Hippocampal formation (tissue), 2 donors: ENCODE measurements at regions not wholly inside any gene's neighbourhood (a gene's known extent, or its start where the extent isn't known, plus 50 kb on each side); places are given as distances from the start of the nearest gene placed in this dataset.

Source experiments
- DNase-seq, 2 donors: peaks; one replicate each; lab custom pipeline; 2025; lab: John Stamatoyannopoulos, UW

DNA sequence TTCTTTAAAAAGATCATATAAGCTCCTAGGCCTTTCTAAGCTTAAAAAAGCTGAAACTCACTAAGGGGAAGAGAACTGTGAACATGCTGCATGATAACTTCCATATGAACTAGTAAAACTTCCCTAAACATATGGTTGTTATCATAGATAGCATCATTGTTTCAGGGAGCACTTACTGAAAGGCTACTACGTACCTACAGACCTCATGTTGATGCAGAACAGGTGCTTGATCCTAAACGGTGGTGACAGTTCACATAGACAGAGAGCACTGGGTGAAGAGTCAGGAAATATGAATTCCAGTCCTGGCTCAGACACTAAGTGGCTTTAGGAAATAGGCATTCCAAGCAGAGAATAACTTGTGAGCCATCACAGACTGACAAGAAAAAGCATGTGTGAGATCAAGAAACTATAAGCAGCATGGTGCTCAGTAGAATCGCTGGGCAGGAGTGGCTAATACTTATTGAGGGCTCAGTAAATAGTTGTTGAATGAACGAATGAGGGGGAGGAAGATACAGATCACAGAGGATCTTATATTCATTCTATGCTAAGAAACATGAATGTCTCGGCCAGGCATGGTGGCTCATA, 78.4 kb upstream of the NUDT4 start:
- DNase-seq: no peak

DNA sequence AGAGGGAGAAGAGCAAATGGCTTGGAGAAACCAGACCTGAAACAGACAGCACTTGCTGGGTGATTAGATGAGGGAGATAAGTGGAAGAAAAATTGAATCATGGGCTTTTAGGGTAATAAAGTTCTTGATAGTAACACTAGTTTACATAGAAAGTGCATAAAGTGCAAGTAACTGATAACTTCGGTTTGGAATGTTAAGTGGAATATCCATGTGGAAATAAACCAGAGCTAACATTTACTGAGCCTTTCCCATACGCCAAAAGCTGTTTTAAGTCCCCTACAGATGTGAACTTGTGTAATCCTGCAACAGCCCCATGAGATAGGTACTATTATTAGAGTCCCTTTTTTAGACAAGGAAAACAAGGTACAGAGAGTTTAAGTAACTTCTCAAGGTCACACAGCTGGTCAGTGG, 77.1 kb upstream of the NUDT4 start:
- DNase-seq: no peak

DNA sequence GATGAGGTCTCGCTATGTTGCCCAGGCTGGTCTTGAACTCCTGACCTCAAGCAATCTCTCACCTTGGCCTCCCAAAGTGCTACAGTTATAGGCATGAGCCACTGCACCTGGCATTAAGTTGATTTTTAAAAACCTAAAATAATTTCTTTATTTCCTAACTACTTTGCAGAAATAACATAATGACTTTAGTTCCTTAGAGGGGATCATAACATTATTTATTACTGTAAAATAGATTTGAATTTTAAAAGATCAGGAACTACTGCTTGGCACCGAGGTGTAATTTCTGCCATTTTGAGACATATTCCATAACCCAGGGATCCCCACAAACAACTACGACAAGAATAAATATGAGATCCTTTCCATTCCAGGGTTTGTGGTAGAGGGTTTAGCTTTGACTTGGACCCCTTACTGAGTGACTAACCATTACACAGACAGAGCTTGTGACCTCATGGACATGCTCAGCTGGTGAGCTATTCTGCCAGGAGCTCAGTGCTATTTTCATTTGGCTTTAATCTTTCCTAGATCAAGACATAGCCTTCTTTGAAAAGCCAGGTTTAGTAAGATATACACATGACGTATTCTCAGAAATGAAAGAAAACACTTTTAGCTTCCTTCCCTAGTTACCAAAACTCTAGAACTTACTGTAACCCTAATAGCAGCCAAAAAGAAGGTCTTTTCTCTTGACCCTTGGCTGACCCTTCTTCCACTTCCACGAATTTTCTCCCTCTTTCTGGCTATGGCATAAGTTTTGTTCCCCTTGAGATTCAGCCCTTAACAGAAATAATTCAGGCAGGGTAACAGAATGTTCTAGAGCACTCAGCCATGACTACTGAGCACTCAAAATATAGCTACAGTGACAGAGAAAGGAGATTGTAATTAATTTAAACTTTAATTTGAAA, 75.1 kb upstream of the NUDT4 start:
- no peak for DNase-seq

DNA sequence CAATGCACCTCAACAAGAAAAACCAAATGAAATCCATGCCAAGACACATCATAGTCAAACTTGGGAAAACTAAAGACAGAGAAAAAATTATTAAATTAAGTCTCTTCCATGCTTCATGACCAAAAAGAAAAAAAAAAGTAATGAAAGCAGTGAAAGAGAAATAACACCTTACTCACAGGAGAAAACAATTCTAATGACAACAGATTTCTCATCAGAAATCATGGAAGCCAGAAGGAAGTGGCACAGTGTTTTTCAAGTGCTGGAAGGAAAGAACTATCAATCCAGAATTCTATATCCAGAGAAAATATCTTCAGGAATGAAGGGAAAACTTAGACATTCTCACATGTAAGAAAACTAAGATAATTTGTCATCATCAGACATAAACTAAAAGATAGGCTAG, 71.1 kb upstream of the NUDT4 start:
- DNase-seq: no peak

DNA sequence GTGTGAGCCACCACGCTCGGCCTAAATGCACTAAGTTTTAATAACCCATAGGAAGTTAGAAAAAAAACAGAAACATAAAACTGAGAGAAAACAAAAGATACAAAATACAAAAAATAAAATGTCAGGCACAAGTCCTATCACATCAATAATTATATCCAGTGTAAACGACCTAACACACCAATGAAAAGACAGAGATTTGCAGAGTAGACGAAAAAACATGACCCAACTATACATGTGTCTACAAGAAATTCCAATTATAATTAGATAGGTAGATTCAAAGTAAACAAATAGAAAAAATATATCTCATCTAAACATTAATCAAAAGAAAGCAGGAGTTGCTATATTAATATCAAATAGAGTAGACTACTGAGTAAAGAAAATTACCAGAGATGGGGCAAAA, 69.4 kb upstream of the NUDT4 start:
- no peak for DNase-seq

DNA sequence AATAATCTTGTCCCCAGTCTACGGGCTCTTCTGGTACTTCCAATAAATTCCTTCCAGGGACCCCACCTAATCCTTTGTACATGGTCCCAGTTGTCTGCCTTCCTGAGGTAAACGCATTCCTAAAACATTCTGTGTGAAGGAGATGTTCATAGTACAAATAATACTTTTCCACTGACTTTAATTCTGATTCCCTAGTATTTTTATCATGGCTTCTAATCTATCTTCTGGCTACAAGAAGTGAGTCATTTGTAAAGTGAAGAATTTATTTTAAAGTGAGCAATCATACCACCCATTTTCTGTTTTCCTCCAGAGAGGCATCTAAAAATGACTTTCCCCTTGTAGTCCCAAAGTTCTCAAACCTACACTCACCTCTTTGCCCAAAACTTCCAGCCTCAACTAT, 65.9 kb upstream of the NUDT4 start:
- DNase-seq: no peak

DNA sequence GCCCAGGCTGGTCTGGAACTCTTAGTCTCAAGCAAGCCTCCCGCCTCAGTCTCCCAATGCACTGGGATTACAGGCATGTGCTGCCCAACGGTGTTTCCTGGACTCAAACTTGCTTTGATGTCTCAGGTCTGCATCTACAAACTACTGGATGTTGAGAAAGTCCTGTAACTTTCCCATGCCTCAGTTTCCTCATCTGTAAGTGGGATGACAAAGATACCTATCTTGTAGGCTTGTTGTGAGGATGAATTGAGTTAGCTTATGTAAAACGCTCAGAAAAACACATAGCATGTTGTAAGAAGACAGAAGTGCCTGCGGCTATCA, 63.6 kb upstream of the NUDT4 start:
- no peak for DNase-seq

DNA sequence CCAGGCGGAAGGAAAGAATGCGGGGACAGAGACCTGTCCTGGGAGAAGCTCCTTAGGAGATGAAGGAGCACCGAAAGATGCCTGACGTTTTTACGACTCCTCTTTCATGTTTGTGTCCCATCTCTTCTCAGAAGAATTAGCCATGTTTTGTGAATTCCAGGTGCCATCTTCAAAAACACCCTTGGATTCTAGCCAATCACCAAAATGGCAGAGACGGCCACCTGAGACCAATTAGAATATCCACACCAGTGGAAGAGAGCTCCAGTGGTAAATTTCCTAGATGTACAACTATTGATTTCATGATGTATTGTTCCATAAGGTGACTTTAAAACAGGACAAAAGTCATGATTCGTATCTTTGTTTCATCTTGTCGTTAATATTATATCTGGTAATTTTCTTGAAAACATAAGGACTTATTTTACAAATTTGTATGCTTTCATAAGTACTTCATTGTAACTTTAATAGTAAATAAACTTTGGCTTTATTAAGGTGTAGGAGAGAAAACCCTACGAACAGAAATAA, 62.3 kb upstream of the NUDT4 start:
- no peak for DNase-seq

DNA sequence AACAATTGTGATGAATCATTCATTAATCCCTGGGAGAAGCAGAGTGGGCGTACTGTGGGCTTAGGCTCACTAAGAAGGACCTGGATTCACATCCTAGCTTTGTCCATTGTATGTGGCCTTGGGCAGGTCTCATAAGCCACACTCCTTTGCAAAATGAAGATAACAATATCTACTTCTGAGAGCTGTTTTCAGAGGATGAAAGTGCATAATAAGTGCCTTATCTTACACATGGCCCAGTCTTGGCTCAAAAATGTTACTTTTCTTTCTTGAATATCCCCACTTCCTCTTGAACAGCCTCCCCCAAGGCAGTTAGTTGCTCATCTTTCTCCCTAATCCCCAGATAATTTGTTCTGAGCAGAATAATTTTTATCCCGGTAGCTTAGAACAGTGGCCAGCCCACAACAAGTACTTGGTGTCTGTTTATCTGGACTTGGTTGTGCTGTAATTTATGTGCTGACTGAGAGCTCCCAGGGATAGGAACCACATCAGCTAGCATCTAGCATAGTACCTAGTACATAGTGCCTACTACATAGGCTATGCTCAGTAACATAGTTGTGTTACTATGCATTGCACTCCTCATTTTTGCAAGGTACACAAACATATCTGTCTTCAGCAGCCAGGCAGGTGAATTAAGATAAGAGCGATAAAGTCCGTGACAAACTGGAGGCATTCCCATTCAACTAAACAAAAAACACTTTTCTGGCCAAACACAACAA, 61.7 kb upstream of the NUDT4 start:
- DNase-seq: no peak

DNA sequence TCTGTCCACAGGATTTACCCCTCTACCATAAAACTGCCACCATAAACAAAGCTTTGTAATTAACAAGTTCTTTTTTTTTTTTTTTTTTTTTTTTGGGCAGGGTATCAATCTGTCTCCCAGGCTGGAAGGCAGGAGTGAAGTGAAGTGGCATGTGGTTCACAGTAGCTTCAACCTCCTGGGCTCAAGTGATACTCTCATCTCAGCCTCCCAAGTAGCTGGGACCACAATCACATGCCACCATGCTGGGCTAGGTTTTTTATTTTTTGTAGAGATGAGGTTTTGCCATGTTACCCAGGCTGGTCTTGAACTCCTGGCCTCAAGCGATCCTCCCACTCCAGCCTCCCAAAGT, 61.1 kb upstream of the NUDT4 start:
- DNase-seq: no peak

DNA sequence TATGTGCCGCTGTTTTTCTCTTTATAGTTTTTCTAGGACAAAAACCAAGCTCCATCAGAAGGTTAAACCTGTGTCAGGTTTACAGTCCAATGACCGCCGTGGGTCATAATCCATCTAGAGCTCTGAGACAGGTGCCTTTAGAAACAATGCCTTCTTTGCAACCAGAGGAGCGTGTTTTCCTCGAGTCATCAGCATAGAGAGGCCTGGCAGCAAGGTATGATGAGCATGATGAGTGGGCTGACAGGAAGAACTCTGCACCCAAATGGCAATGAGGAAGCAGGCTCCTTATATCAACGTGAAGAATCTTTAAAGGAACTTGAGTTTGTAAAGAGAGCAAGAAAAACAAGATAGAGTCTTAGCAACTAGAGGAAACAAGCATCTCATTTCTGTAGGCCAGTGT, 60.5 kb upstream of the NUDT4 start:
- no peak for DNase-seq

DNA sequence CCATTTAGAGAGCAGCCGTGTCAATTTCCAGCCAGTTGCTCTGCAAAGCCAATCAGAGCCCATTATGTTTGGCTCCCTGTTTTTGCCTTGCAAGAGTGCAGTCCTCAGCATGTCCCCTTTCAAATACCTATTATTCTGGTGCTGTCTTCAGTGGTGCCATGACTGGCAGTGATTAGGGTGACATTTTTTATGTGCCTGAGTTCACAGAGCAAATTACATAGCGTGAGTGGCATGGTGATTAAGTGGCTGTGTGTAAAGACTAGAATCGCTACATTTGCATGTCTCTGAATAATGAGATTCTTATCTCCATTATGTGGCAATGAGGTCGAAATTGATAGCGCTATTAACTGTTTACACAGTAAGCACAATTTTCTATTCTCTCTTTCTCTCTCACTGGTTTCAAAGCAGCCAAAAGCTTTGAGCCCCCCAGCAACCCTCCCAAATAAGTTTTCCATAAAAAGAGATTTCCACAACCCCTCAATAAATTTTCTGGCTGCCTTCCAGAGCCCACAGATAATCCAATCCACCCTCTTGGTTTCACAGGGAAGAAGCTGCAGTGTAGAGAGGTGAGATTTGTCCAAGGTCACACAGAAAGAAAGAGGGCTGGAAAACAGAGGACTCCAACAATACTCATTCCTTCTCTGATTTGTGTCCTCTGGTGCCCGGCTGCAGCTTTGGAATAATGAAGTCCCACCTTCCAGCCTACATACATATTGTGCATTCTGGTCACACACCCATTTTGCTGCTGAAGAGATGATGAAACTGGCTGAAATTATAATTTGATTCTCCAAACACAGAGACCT, 58.8 kb upstream of the NUDT4 start:
- DNase-seq: no peak

DNA sequence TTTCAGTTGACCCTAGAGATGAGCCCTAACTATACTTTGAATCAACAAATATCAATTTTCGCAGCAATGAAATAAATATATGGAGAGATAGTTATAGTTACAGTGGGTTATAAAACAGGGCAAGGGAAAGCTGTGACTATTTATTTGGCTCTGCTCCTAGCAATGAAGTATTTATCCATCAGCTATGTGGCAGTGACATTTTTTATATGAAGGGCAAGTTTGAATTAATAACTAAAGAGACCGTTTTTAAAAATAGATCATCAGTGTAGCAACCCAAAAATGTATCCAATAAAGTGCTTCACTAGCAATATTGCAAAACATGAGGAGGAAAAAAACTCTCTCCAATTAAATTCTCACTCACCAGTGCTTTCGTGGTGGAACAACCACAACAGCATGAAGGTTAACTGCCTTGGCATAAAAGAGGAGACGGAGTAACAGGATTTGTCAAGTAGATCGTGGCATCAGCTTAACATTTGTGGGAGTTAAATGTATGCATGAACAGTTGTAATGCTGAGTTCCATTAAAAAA, 58.1 kb upstream of the NUDT4 start:
- no peak for DNase-seq

DNA sequence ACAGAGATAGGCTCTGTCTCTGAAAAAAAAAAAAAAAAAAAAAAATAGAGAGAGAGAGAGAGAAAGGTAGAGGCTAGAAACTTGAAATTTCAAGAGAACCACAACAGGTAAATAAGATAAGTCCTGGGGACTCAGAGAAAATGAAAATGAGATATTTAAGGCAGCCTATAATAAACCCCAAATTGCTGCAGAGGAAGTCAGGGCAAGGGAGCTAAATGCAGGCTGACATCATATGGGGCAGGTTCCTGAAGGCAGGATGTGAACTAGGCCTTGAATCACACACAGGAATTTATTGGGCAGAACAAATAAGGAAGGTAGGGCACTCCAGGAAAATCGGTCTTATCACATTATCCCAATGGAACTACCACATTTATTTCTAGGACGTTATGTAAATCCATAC, 54.9 kb upstream of the NUDT4 start:
- DNase-seq: no peak

DNA sequence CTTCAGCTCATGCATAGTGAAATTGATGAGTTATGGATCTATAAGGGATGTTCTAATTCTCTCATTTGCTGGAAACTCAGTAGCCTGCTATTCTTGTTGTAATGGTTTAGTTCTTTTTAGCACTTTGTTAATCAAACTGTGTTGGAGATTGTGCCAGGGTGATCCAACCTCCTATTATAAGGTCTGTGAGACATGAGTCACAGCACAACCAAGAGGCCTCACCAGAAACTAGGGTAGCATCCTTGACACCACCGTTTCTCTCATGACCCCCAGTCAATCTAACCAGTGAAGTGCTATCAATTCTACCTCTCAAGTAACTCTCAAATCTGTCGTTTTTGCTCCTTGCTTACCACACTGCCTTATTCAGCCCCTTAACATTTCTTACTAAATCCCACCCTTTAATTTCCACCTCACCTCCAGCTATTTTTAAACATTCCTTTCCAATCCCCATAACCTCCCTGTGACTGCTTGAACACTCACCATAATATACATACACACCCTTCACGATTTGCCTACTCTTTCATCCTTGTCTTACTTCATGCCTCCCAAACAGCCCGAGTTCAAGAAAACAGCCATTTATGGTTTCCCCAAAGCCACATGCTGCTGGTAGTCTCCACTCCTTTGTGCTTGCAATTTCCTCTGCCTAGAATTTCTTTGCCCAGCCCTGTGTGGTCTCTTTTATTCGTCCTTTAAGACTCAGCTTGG, 53.9 kb upstream of the NUDT4 start:
- DNase-seq: no peak

DNA sequence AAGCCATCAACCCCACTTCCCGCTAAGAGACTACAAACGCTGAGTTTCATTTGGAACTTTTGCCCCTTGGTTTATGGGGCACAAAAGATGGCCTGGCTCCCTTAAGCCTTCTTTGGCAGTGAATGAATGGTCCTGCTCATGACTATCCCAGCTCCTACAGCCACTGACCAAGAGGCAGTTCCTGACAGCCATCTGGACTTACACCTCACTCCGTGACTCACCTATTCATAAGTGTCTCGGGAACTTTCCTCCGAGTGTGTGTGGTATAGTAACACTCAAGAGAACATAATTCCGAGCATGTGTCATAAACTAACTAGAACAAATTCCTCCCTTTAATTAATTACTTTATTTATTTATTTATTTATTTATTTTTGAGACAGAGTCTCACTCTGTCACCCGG, 51.9 kb upstream of the NUDT4 start:
- no peak for DNase-seq
